GM19395 (cell line): ENCODE measurements at regions not wholly inside any gene's neighbourhood (a gene's known extent, or its start where the extent isn't known, plus 50 kb on each side); places are given as distances from the start of the nearest gene placed in this dataset.

Experiments
- ATAC-seq: cut with Tn5 transposase; IDR thresholded peaks from one replicate; pipeline ENCODE4 v1.9.1; 2021; ENCODE audit warnings: mild to moderate bottlenecking, moderate library complexity; ENCODE audit not compliant: unreplicated experiment

GRCh38 chr5:96285823-96286222 lies 147.2 kb downstream of the PCSK1 start:
- no peak for ATAC-seq

GRCh38 chr5:96284727-96285389 lies 148.2 kb downstream of the PCSK1 start:
- ATAC-seq, result no peak

DNA sequence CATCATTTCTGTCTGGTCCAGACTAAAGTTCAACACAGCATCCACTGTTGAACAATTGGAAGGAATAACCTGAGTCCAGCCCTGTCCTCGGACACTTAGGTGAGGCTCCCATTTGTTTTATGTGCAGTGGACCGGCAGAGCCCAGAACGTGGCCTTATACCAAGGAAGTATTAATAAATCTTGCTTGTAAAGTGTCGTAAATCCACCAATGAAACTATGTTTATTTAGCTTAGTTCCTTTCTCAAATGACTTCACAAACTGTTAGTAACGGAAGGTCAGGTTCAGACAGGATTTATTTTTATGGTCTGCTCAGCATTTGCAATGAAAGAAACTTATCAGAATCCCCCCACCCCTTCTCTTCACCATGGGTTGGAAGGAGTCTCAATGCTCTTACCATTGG lies 149.5 kb downstream of the PCSK1 start:
- ATAC-seq, result no peak

GRCh38 chr5:96282020-96282419 lies 151.0 kb downstream of the PCSK1 start:
- no peak for ATAC-seq

- no peak for ATAC-seq
Measured at GRCh38 chr5:96280946-96281393, 152.1 kb downstream of the PCSK1 start.

DNA sequence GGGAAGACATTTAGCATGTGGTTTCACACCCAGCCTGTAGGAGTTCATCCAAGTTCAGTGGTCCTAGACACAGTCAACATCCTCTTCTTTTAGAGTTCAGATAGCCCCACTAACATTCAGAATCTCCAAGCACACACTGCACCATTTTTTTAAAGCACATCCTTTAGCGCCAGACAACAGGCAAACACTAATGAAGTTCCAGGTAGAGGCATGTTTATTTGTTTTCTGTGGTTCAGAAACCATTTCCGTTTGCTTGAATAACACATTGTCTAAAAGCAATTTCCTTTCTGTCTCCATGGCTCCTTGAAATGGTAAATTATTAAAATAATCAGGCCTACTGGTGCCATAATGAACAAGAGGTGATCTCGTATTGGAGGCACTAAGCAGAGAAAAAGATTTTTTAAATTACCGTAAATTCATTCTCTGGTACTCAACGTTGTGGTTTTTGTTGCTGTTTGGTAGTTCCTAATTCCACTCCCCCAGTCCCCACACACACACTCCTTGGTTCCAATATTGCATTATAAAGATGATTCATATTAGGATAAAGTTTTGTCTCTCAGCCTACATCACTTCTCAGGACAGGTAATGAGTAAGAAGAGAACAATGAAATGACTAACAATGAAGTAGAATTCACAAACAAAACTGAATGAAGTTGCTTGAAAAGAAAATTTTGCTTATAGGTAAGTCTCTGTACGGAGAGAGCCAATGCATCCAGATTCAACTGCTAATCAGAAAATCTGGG lies 153.1 kb downstream of the PCSK1 start:
- ATAC-seq, result peak; percentile 91

DNA sequence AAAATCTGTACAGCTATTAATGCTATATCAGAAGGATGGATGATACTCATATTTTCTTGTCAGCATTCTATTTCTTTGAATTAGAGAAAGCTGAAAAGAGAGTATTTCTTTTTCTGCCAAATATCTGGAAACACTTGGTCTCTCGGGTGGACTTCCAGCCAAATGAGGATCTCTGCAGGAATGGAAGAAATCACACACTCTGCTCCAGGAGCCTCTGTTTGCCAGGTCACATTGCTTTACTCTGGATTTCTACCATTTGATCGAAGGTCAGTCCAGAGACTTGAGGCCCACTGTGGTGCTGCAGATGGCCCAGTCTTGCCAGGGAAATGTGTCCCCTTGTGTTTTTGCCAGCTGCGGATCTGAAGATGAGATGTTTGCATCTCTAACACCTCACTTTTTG lies 154.1 kb downstream of the PCSK1 start:
- ATAC-seq, result no peak

DNA sequence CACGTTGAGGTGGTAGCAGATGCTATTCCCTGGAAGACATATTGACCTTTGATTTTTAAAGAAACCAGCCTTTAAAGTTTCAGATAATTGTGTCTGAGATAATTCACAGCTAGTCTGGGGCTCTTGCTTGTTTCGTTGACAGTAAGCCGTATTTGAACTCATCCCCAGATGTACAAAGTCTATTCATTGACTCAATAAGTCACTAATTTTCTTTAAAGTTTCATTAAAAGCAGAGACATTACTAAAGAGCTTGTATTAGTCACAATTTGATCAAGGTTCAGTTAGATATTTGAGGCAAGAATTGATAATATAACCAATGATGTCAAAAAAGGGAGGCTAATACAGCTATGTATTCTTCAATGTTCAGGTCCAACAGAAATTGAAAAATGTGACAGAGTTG lies 158.0 kb downstream of the PCSK1 start:
- ATAC-seq, result no peak

GRCh38 chr5:96265487-96265886 lies 167.6 kb downstream of the PCSK1 start:
- no peak for ATAC-seq

DNA sequence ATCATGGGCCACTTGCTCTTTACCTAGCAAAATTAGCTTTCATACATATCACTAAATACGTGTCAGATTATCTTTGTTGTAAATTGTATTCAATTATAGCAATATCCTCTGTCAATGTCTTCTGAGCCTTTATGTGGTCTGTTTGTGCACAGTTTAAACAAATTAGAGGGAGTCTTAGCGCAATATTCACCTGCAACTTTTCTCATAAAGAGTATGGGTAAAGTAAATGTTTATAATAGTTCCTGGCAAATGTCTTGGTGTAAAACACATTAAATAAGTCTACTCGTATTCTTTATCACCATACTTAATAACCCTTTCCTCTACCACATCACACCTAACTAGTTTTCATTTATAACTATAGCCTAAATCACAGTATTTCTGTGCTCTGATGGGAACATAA lies 169.0 kb downstream of the PCSK1 start:
- ATAC-seq, result no peak

GRCh38 chr5:96262105-96262504 lies 170.9 kb downstream of the PCSK1 start:
- ATAC-seq, result no peak

- no peak for ATAC-seq
Measured at GRCh38 chr5:96260009-96260408, 173.0 kb downstream of the PCSK1 start.

DNA sequence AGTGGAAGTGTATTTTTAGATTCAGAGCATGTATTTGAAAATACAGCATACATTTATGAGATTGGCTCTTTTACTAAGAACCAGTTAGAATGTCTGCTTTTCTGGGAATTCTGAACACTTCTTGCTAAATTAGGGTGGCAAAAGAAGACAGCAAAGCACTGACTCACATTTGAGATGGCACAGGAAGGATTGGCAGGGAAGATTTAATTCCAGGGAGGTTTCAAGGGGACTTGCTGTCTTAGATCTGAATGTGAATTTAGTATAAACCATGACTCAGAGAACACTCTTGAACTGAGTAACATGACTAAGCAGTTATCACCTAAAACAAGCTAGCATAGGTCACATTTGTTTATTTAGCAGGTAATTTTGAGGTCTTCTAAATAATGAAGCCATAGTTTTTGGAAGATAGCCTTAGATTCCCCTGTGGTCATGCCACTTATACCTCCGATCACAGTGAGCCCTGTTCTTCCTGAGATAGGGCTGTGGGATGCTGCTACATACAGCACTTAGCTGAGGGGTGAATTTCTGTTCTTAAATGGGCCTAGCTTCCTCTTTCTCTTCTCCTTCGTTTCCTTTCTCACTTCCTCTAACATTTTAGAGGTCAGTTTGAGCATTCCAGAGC lies 173.8 kb downstream of the PCSK1 start:
- peak; percentile 74 for ATAC-seq

- no peak for ATAC-seq
Measured at GRCh38 chr5:96258692-96259091, 174.4 kb downstream of the PCSK1 start.

DNA sequence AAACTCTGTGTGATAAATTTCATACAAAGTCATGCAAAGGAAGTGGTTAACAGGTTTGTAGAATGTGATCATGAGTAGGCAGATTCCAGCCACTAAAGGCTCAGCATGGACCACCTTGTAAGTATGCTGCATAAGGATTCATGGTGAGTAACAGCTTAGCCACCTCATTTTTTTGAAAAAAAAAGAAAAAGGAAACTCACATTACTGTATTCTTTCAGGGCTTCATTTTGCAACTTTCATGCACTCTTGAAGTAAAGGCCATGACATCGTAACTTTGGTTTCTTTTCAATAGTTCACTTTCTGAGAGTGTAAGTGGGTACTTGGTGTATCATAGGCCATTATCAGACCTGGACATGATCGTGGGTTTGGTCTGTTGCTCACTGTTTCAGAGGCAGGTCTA lies 175.1 kb downstream of the PCSK1 start:
- no peak for ATAC-seq

DNA sequence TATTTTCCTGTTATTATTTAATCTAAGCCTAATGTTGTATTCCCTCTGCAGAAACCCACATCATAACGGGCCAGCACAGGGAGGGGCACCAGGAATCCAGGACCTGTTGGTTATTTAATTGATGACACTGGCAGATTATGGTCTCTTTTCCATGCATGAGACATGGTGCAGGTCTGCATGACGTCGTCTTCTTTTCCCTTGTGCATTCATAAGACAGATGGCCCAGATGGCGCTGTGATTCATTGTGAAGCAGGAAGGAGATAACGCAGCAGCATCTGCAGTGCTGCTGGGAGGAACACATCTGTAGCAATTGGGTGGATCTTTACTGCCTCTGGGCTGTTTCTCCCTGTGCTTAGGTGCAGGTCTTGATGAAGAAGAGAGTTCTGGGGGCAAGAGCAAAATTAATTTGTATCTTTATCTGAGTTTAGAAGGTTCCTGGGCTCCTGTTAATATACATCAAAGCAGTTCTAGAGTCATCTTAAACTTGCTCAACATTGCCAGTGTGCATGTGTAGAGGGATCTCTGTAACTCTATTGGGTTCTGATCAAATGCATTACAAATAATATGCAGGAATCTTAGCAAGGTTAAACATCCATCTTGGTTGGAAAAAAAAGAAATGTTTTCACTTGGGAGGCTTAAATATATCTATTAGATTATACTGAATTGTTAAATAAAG lies 176.1 kb downstream of the PCSK1 start:
- no peak for ATAC-seq

DNA sequence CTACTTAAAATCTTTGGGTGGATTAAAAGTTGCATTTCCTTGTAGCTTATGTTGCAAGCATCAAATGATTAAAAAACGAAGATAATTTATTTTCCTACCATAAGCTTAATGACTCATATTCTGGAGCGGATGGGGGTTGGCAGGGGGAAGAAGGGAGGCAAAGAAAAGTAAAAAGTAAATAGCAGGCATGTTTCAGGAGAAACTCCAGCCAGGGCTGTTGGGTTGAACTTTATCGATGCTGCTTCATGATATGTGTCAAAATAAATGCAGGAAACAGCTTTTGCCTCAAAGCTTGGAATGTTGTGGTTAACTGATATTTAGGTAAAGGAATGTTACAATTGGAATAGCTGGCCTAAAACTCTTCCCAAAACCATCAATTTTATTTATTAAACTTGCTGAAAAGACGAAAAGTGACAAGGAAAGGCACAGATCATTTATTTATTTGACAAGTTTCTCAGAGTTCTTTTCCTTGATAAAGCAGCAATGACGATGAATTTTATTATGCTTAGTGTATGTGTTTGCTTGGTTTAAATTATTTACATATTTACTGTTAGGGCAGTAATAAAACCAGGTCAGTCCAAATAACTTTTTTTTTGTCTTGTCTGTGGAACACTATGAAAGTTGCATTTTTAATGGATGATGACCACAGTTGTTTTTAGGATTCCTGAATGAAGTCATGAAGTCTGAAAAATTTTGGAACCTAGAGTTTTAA lies 177.9 kb downstream of the PCSK1 start:
- ATAC-seq, result no peak

DNA sequence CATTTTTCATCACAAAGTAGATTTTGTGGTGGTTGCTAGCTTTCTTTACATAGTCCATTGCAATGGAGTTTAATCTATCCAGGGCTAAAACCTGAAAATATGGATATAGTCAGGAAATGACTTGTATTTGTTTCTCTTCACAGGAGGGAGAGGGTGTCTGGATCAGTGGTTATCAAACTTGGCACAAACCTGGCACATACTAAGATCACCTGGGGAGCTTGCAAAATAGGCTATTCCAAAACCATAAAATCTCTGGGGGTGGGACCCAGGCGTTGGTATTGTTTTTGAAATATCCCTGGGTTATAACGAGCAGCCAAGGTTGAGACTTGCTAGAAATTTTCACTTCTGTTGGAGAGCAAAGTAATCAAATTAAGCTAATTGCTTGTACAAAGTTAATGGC lies 179.9 kb downstream of the PCSK1 start:
- ATAC-seq, result no peak

DNA sequence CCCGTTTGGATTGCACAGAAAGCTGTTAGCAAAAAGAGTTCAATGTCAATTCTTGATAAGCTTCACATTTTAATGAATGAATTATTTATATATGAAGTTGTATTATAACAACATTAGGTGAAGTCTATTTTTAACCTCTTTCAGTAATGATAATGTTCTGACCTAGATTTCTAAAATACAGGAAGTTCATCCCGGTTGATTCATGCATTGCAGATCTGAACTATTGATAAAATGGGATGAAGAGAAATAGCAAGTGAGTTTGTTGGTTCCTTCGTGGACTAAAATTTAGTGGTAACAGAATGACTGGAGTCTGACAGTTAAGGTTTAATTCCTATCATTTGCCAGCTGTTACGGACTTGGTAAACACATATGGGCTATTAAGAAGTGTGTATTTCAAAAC lies 180.5 kb downstream of the PCSK1 start:
- ATAC-seq, result no peak

GRCh38 chr5:96250782-96251181 lies 182.3 kb downstream of the PCSK1 start:
- ATAC-seq, result no peak

DNA sequence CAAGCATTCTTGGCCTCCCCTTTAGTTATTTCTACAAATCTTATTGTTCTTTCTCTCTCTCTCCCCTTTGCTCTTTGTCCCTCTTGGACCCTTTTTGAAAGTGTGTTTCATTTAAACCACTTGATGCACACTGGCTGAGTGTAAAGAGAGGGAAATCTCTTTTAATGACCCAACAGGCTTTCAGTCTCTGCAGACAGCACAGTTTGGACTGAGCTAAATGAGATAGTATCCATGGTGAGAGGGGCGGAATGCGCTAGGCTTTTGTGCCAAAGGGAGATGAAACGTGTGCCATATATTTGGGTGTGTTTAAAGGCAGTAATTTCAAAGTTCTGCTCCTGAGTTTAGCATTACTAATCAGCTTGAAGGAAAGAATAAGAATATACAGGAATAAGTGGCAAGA lies 184.9 kb downstream of the PCSK1 start:
- no peak for ATAC-seq
